WERI-Rb-1 (cell line): ENCODE measurements at regions not wholly inside any gene's neighbourhood (a gene's known extent, or its start where the extent isn't known, plus 50 kb on each side); places are given as distances from the start of the nearest gene placed in this dataset.

ENCODE experiments used
- DNase-seq: peaks from one replicate; pipeline ENCODE4 v3.0.0-alpha.2; 2020
- H3K27ac ChIP-seq: fragments of 250-450 bp; sonication (Bioruptor Pico); 2 replicates; pipeline ENCODE4 v1.5.1; 2020; ENCODE audit warnings: mild to moderate bottlenecking, moderate library complexity
- H3K27me3 ChIP-seq: fragments of 250-450 bp; sonication (Bioruptor Pico); 2 replicates; pipeline ENCODE4 v1.5.1; 2021; ENCODE audit warnings: mild to moderate bottlenecking, low read depth, moderate library complexity; ENCODE audit not compliant: insufficient read depth, severe bottlenecking
- H3K36me3 ChIP-seq: fragments of 250-450 bp; sonication (Bioruptor Pico); 2 replicates; pipeline ENCODE4 v1.5.1; 2020; ENCODE audit warnings: mild to moderate bottlenecking, moderate library complexity
- H3K4me3 ChIP-seq: 2 replicates; pipeline ENCODE4 v1.5.1; 2011; ENCODE audit warnings: low read depth, mild to moderate bottlenecking, control low read depth, low read length
- H3K9me3 ChIP-seq: fragments of 250-450 bp; sonication (Bioruptor Pico); 2 replicates; pipeline ENCODE4 v1.5.1; 2021; ENCODE audit warnings: mild to moderate bottlenecking, moderate library complexity; ENCODE audit not compliant: severe bottlenecking
- CTCF ChIP-seq: IDR thresholded peaks from 2 replicates; pipeline ENCODE4 v1.5.1; 2011; ENCODE audit warnings: low read depth, mild to moderate bottlenecking, control low read depth, inconsistent platforms, low read length

DNA sequence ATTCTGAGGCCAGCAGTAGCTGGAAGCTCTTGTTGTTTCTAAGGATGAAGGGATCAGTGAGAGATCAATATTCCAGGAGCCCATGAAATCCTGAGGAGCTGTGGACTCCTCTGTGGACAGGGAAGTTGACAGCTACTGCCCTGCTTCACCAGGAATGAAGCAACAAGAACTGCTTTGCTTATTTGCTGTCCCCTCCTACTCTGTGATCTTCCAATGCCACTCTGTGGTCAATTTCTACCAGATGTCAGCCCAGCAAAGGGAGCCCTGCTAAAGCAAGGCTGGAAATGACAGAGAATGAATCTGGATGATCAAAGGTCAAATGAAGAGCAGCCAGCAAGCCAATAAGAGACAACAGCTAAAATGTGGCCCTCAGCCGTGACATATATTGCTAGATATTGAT lies 227.5 kb upstream of the CHRM2 start:
- H3K27ac ChIP-seq: no peak overlapping the region
- no peaks in the 10 kb centered on the region for H3K36me3 ChIP-seq
- H3K4me3 ChIP-seq: no peak overlapping the region
- H3K9me3 ChIP-seq: no peaks in the 10 kb centered on the region
- H3K27me3 ChIP-seq: no peaks in the 10 kb centered on the region
- TF ChIP-seq CTCF: no peak
- peak; percentile 15 for DNase-seq

DNA sequence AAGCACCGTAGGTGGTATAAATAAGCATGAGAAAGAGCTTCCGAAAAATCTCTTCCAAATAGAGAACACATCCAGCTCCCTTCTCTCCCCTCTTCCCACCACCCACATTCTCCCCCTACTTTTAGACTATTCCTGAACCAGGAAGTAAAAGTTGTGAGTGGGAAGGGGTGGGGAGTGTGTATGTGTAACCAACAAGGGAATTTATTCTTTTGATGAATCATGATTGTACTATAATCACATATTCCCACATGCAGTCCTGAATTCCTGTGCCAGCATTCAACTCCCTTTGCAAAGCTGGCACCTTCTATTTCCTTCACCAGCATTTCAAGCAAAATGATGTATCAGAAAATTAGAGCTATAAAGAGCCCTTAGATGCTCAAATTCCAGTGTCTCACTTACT lies 230.6 kb upstream of the CHRM2 start:
- Histone ChIP-seq H3K4me3 (no peak overlapping the region), H3K9me3 (no peaks in the 10 kb centered on the region), H3K27ac (no peak overlapping the region), H3K27me3 (no peaks in the 10 kb centered on the region), H3K36me3 (no peaks in the 10 kb centered on the region)
- TF ChIP-seq CTCF: no peak
- DNase-seq: no peak

GRCh38 chr7:136635751-136636150 lies 232.7 kb upstream of the CHRM2 start:
- no peak for TF ChIP-seq CTCF
- H3K36me3 ChIP-seq: no peaks in the 10 kb centered on the region
- H3K27ac ChIP-seq: no peak overlapping the region
- H3K9me3 ChIP-seq: no peaks in the 10 kb centered on the region
- H3K27me3 ChIP-seq: no peaks in the 10 kb centered on the region
- DNase-seq: no peak
- H3K4me3 ChIP-seq: no peak overlapping the region

GRCh38 chr7:136618818-136619217 lies 249.6 kb upstream of the CHRM2 start:
- no peak for DNase-seq
- Histone ChIP-seq H3K27ac (no peak overlapping the region), H3K36me3 (no peaks in the 10 kb centered on the region), H3K4me3 (no peak overlapping the region), H3K27me3 (no peaks in the 10 kb centered on the region), H3K9me3 (no peaks in the 10 kb centered on the region)
- TF ChIP-seq CTCF: no peak

- TF ChIP-seq CTCF: no peak
- H3K9me3 ChIP-seq: no peaks in the 10 kb centered on the region
Measured at GRCh38 chr7:136617176-136617575, 251.3 kb upstream of the CHRM2 start.

GRCh38 chr7:136605532-136606329 lies 262.7 kb upstream of the CHRM2 start:
- no peak for TF ChIP-seq CTCF
- DNase-seq: no peak
- H3K27me3 ChIP-seq: no peaks in the 10 kb centered on the region
- no peak overlapping the region for H3K4me3 ChIP-seq
- no peak overlapping the region for H3K27ac ChIP-seq
- no peaks in the 10 kb centered on the region for H3K36me3 ChIP-seq
- H3K9me3 ChIP-seq: no peaks in the 10 kb centered on the region

More at GRCh38 chr7:136617176-136617575, 251.3 kb upstream of the CHRM2 start:
- Histone ChIP-seq H3K27ac (no peak overlapping the region), H3K27me3 (no peaks in the 10 kb centered on the region), H3K36me3 (no peaks in the 10 kb centered on the region), H3K4me3 (no peak overlapping the region)
- DNase-seq: no peak
